ENCODE measurements at regions not wholly inside any gene's neighbourhood (a gene's known extent, or its start where the extent isn't known, plus 50 kb on each side); places are given as distances from the start of the nearest gene placed in this dataset.

DNA sequence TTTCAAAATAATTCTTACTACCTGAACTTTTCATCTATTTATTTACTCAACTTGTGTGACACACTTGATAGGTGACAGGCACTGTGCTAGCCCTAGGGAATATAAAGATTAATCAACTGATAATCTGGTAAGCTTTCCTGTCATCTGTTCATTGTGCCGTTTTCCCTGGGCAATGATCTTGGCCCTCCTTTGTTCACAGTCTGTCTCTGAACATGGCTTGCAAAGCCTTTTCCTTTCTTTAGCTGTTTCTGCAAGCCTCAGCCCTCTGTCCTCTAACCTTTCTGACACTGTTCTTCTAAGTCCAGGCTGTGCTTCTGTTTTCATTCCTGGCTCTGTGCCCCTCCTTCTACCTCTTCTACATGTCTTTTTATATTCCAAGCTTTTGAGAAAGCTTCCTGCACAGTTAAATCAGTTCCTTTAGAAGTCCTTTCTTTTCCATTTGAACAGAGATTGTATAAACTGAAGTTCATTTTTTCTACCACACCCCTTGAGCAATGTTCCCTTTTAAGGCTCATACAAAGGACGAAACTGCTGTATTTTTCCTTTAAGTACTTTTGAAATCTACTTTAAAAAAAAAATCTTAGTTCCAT is 803.0 kb upstream of the ZNF608 start:
- intact Hi-C loops (cut with micrococcal nuclease) = no loop called here
- H3K79me2 ChIP-seq (ENCODE audit: control insufficient read depth, insufficient read depth, low read length) = no peaks in the 10 kb centered on the region
- H3K9ac ChIP-seq (replicated peaks; ENCODE audit: extremely low read depth, insufficient read depth, low read length) = peak overlapping the region; percentile 57
- H3K36me3 ChIP-seq (ENCODE audit: control insufficient read depth in 2 of 2, extremely low read depth in 1 of 2, insufficient read depth in 2 of 2, low read length in 2 of 2) = no peaks in the 10 kb centered on the region
- peak; percentile 66 for FAIRE-seq
- peak overlapping the region; percentile 81 for H3K4me2 ChIP-seq (ENCODE audit: insufficient read depth, low read length)
- DNase-seq (ENCODE audit: low read depth, low spot score) = peak; percentile 87
- TF ChIP-seq GATA2 (IDR thresholded peaks at IDR 0.05; ENCODE audit: insufficient read depth, insufficient read length, low read depth, low read length) (no peak), EZH2 (IDR thresholded peaks at IDR 0.05; ENCODE audit: borderline replicate concordance, low read depth, low read length, severe bottlenecking) (no peak), POLR2AphosphoS5 (IDR thresholded peaks at IDR 0.05; ENCODE audit: insufficient read depth, low read depth, low read length) (no peak), FOS (IDR thresholded peaks at IDR 0.05; ENCODE audit: borderline replicate concordance, insufficient read depth, low read length) (no peak), MYC (IDR thresholded peaks at IDR 0.05; ENCODE audit: low read depth, low read length) (no peak), POLR2A (IDR thresholded peaks at IDR 0.05; ENCODE audit: low read depth, low read length) (no peak), JUN (IDR thresholded peaks at IDR 0.05; ENCODE audit: borderline replicate concordance, insufficient read depth, insufficient read length, low read depth) (no peak)
- TF ChIP-seq, protein P1, sequence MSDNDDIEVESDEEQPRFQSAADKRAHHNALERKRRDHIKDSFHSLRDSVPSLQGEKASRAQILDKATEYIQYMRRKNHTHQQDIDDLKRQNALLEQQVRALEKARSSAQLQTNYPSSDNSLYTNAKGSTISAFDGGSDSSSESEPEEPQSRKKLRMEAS (IDR thresholded peaks at IDR 0.05; ENCODE audit: insufficient read depth, insufficient read length) = no peak
- TF ChIP-seq, protein P2, sequence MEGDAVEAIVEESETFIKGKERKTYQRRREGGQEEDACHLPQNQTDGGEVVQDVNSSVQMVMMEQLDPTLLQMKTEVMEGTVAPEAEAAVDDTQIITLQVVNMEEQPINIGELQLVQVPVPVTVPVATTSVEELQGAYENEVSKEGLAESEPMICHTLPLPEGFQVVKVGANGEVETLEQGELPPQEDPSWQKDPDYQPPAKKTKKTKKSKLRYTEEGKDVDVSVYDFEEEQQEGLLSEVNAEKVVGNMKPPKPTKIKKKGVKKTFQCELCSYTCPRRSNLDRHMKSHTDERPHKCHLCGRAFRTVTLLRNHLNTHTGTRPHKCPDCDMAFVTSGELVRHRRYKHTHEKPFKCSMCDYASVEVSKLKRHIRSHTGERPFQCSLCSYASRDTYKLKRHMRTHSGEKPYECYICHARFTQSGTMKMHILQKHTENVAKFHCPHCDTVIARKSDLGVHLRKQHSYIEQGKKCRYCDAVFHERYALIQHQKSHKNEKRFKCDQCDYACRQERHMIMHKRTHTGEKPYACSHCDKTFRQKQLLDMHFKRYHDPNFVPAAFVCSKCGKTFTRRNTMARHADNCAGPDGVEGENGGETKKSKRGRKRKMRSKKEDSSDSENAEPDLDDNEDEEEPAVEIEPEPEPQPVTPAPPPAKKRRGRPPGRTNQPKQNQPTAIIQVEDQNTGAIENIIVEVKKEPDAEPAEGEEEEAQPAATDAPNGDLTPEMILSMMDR (IDR thresholded peaks at IDR 0.05; ENCODE audit: extremely low read depth in 1 of 2, insufficient read depth in 1 of 2, low read depth in 1 of 2, low read length in 2 of 2) = no peak
- dilution Hi-C loops (cut with MboI; ENCODE audit: extremely low pct_ligation_motif_present, low sequenced_read_pairs) = no loop called here
- H4K20me1 ChIP-seq (replicated peaks; ENCODE audit: control insufficient read depth, extremely low read depth, insufficient read depth, low read length) = no peaks in the 10 kb centered on the region
- H3K9me3 ChIP-seq (replicated peaks; ENCODE audit: control insufficient read depth, insufficient read depth, low read length) = no peaks in the 10 kb centered on the region
- H3K27me3 ChIP-seq (ENCODE audit: control insufficient read depth in 2 of 2, insufficient read depth in 2 of 2, low read length in 2 of 2) = no peaks in the 10 kb centered on the region
- CTCF ChIA-PET = interaction anchor here (0.7 to 4.0 kb wide), 4 partner anchors 10 to 814 kb away, joined by 3 to 19 read pairs (median 10); no protein-coding TSS in a partner anchor
- POLR2A ChIA-PET = interaction anchor here (0.6 kb wide), 1 partner anchor 136 kb away, joined by 4 read pairs; no protein-coding TSS in a partner anchor
- peaks cover 30% of the 10 kb centered on the region for H3K4me1 ChIP-seq (ENCODE audit: control insufficient read depth, extremely low read depth, insufficient read depth, low read length)
- peak overlapping the region in 1 of 3 experiments; percentile 13 for H3K4me3 ChIP-seq (replicated peaks in 1 of 3; ENCODE audit: insufficient read depth in 1 of 3, low read depth in 1 of 3, low read length in 3 of 3)
- peak overlapping the region; percentile 90 for H2AFZ ChIP-seq (ENCODE audit: low read depth, low read length)
- no peaks in the 10 kb centered on the region for H3K9me1 ChIP-seq (replicated peaks; ENCODE audit: control insufficient read depth, extremely low read depth, insufficient read depth, low read length)
- BruUV-seq (replicated peaks) = no TSS peak
- H3K27ac ChIP-seq (ENCODE audit: insufficient read depth, low read depth, low read length) = peak overlapping the region; percentile 69

Data from endothelial cell of umbilical vein (primary cell).